Activated T-helper 1 cell treated with Interleukin-2 at 50 U/mL for 16 hours (primary cell): ENCODE measurements at regions not wholly inside any gene's neighbourhood (a gene's known extent, or its start where the extent isn't known, plus 50 kb on each side); places are given as distances from the start of the nearest gene placed in this dataset.
"Not testable (repeated sequence)": the region's sequence is repeated elsewhere in the genome, so short reads cannot be mapped to it uniquely, and the experiment has no call there.

Source experiments
- DNase-seq: peaks from one replicate; pipeline ENCODE4 v3.0.0-alpha.2; 2020; ENCODE audit warnings: low read depth

GRCh38 chr7:1300206-1300605, 67.5 kb downstream of the UNCX start:
- no peak for DNase-seq

GRCh38 chr7:1300636-1301035, 68.0 kb downstream of the UNCX start:
- no peak for DNase-seq

GRCh38 chr7:1301054-1301881, 68.6 kb downstream of the UNCX start:
- no peak for DNase-seq

GRCh38 chr7:1301882-1302251, 69.2 kb downstream of the UNCX start:
- no peak for DNase-seq

- no peak for DNase-seq
Observed at GRCh38 chr7:1302936-1303335, 70.3 kb downstream of the UNCX start.

GRCh38 chr7:1304011-1304410, 71.3 kb downstream of the UNCX start:
- DNase-seq = not testable (repeated sequence)

GRCh38 chr7:1305873-1306272, 73.2 kb downstream of the UNCX start:
- DNase-seq = no peak

GRCh38 chr7:1307828-1308227, 75.2 kb downstream of the UNCX start:
- no peak for DNase-seq

GRCh38 chr7:1309290-1309689, 76.6 kb downstream of the UNCX start:
- DNase-seq = no peak

GRCh38 chr7:1309996-1310395, 77.3 kb downstream of the UNCX start:
- DNase-seq = no peak

- no peak for DNase-seq
Observed at GRCh38 chr7:1310936-1311335, 78.3 kb downstream of the UNCX start.

- no peak for DNase-seq
Observed at GRCh38 chr7:1311406-1312135, 78.9 kb downstream of the UNCX start.

- DNase-seq = no peak
Observed at GRCh38 chr7:1312136-1313070, 79.7 kb downstream of the UNCX start.

GRCh38 chr7:1313613-1314012, 80.9 kb downstream of the UNCX start:
- DNase-seq = no peak

GRCh38 chr7:1314021-1314907, 81.6 kb downstream of the UNCX start:
- no peak for DNase-seq

GRCh38 chr7:1314908-1315450, 82.3 kb downstream of the UNCX start:
- DNase-seq = no peak

GRCh38 chr7:1316086-1316485, 83.4 kb downstream of the UNCX start:
- no peak for DNase-seq

GRCh38 chr7:1317646-1318045, 85.0 kb downstream of the UNCX start:
- DNase-seq = no peak

GRCh38 chr7:1318051-1318450, 85.4 kb downstream of the UNCX start:
- DNase-seq = no peak

GRCh38 chr7:1318661-1319060, 86.0 kb downstream of the UNCX start:
- DNase-seq = no peak

- DNase-seq = no peak
Observed at GRCh38 chr7:1320616-1321240, 88.1 kb downstream of the UNCX start.
